Neuronal stem cell (in vitro differentiated cells): ENCODE measurements at regions not wholly inside any gene's neighbourhood (a gene's known extent, or its start where the extent isn't known, plus 50 kb on each side); places are given as distances from the start of the nearest gene placed in this dataset.
"Not testable (repeated sequence)": the region's sequence is repeated elsewhere in the genome, so short reads cannot be mapped to it uniquely, and the experiment has no call there.

Experiments used
- DNase-seq: peaks from one replicate; pipeline ENCODE4 v3.0.0-alpha.2; 2013; ENCODE audit warnings: low spot score
- H2AFZ ChIP-seq: one replicate; pipeline ENCODE4 v1.6.1; 2013; ENCODE audit warnings: mild to moderate bottlenecking, low read length, inconsistent platforms
- H2AK5ac ChIP-seq: 2 replicates; pipeline ENCODE4 v1.6.1; 2013; ENCODE audit warnings: low read depth, mild to moderate bottlenecking, inconsistent platforms, low read length, moderate library complexity, mixed read lengths
- H2BK120ac ChIP-seq: 2 replicates; pipeline ENCODE4 v1.6.1; 2013; ENCODE audit warnings: low read depth, mild to moderate bottlenecking, inconsistent platforms, low read length, moderate library complexity, mixed read lengths
- H2BK12ac ChIP-seq: one replicate; pipeline ENCODE4 v1.6.1; 2013; ENCODE audit warnings: low read length, inconsistent platforms
- H2BK15ac ChIP-seq: 2 replicates; pipeline ENCODE4 v1.6.1; 2013; ENCODE audit warnings: mild to moderate bottlenecking, low read length, inconsistent platforms, mixed read lengths
- H2BK5ac ChIP-seq: one replicate; pipeline ENCODE4 v1.6.1; 2013; ENCODE audit warnings: inconsistent platforms, mild to moderate bottlenecking, low read length, moderate library complexity
- H3K14ac ChIP-seq: one replicate; pipeline ENCODE4 v1.6.1; 2013; ENCODE audit warnings: low read length, inconsistent platforms
- H3K18ac ChIP-seq: 2 replicates; pipeline ENCODE4 v1.6.1; 2013; ENCODE audit warnings: low read length, inconsistent platforms
- H3K23ac ChIP-seq: 2 replicates; pipeline ENCODE4 v1.6.1; 2013; ENCODE audit warnings: low read depth, mild to moderate bottlenecking, mixed read lengths, low read length, inconsistent platforms; ENCODE audit not compliant: poor library complexity
- H3K27ac ChIP-seq: replicated peaks from 3 replicates; pipeline ENCODE4 v1.5.1; 2013; ENCODE audit warnings: low read length, inconsistent platforms
- H3K27me3 ChIP-seq, 3 experiments: 2 replicates each; pipeline ENCODE4 v1.6.1; 2013; ENCODE audit warnings: low read length in 3 of 3, mild to moderate bottlenecking in 2 of 3, inconsistent platforms in 1 of 3, low read depth in 1 of 3, mixed read lengths in 1 of 3, moderate library complexity in 1 of 3; ENCODE audit not compliant: control insufficient read depth in 3 of 3, insufficient read depth in 3 of 3
- H3K36me3 ChIP-seq, 2 donors: replicated peaks in 1 of 2; 2 replicates each; pipeline ENCODE4 v1.6.1; 2013; ENCODE audit warnings: low read length in 2 of 2; ENCODE audit not compliant: control insufficient read depth in 2 of 2, insufficient read depth in 2 of 2
- H3K4ac ChIP-seq: 2 replicates; pipeline ENCODE4 v1.6.1; 2013; ENCODE audit warnings: inconsistent platforms, mild to moderate bottlenecking, low read length, moderate library complexity
- H3K4me1 ChIP-seq, 2 donors: 1 replicate in 1 of 2; 2 replicates in 1 of 2; pipeline ENCODE4 v1.6.1; 2013; ENCODE audit warnings: low read length in 2 of 2, low read depth in 1 of 2; ENCODE audit not compliant: control insufficient read depth in 2 of 2, insufficient read depth in 1 of 2
- H3K4me2 ChIP-seq: one replicate; pipeline ENCODE4 v1.6.1; 2013; ENCODE audit warnings: mild to moderate bottlenecking, low read length, inconsistent platforms; ENCODE audit not compliant: insufficient read depth, poor library complexity, severe bottlenecking
- H3K4me3 ChIP-seq, 2 donors: 2 replicates each; pipeline ENCODE4 v1.5.1; 2013; ENCODE audit warnings: low read length in 2 of 2, mild to moderate bottlenecking in 2 of 2, inconsistent platforms in 1 of 2, moderate library complexity in 1 of 2
- H3K79me1 ChIP-seq: one replicate; pipeline ENCODE4 v1.6.1; 2013; ENCODE audit warnings: low read depth, mild to moderate bottlenecking, inconsistent platforms, low read length, moderate library complexity
- H3K9ac ChIP-seq: one replicate; pipeline ENCODE4 v1.6.1; 2013; ENCODE audit warnings: mild to moderate bottlenecking, low read depth, low read length, inconsistent platforms; ENCODE audit not compliant: poor library complexity
- H3K9me3 ChIP-seq, 2 donors: replicated peaks in 1 of 2; 2 replicates each; pipeline versions ENCODE3 to v1.6.1; 2013; ENCODE audit warnings: low read length in 2 of 2, mild to moderate bottlenecking in 2 of 2, inconsistent platforms in 1 of 2, low read depth in 1 of 2, mixed read lengths in 1 of 2, moderate library complexity in 1 of 2; ENCODE audit not compliant: control insufficient read depth in 2 of 2, insufficient read depth in 1 of 2
- H4K8ac ChIP-seq: one replicate; pipeline ENCODE4 v1.6.1; 2013; ENCODE audit warnings: low read depth, mild to moderate bottlenecking, inconsistent platforms, low read length, moderate library complexity
- H4K91ac ChIP-seq: one replicate; pipeline ENCODE4 v1.6.1; 2013; ENCODE audit warnings: low read length, low read depth, mild to moderate bottlenecking, inconsistent platforms; ENCODE audit not compliant: poor library complexity
- WGBS, 2 donors: extraction: QIAGEN DNeasy Blood & Tissue Kit; methylation state at CpG; one replicate each; pipeline ENCODE4 v1.1.7; 2013; ENCODE audit warnings: missing lambda C conversion rate in 2 of 2, mixed read lengths in 1 of 2; ENCODE audit not compliant: insufficient read length in 2 of 2, insufficient replicate concordance in 1 of 2; ENCODE audit errors: extremely low coverage in 2 of 2; 5-methylcytosine and 5-hydroxymethylcytosine counted together

- Histone ChIP-seq H3K36me3 (no peaks in the 10 kb centered on the region), H2BK15ac (no peak overlapping the region), H3K4me2 (no peak overlapping the region), H3K4ac (no peak overlapping the region), H3K4me1 (no peaks in the 10 kb centered on the region), H3K18ac (no peak overlapping the region), H3K14ac (no peak overlapping the region), H3K9ac (no peak overlapping the region), H2BK5ac (no peak overlapping the region), H3K9me3 (peaks cover 0 to 2% of the 10 kb centered on the region in 2 donors), H3K4me3 (no peak overlapping the region), H3K79me1 (no peaks in the 10 kb centered on the region), H3K27me3 (peaks cover 0 to 8% (median 0%) of the 10 kb centered on the region in 3 experiments), H2AK5ac (no peak overlapping the region), H2BK12ac (no peak overlapping the region), H3K27ac (no peak overlapping the region), H2AFZ (no peak overlapping the region), H4K91ac (no peak overlapping the region), H2BK120ac (no peak overlapping the region), H3K23ac (no peak overlapping the region), H4K8ac (no peak overlapping the region)
- DNase-seq: no peak
- no CpG with 5 or more reads among the region's 6 CpGs for WGBS, 2 donors
These were observed 63.3 kb upstream of the RTL6 start for GRCh38 chr22:44561139-44561840.

GRCh38 chr22:44558671-44559070, 60.6 kb upstream of the RTL6 start:
- H3K23ac ChIP-seq, H3K4me3 ChIP-seq, H2BK5ac ChIP-seq, H3K4ac ChIP-seq, H3K18ac ChIP-seq, H2BK12ac ChIP-seq, H3K79me1 ChIP-seq, H3K9me3 ChIP-seq, H2BK120ac ChIP-seq, H2AFZ ChIP-seq, H3K9ac ChIP-seq, H2BK15ac ChIP-seq, H3K4me1 ChIP-seq, H3K27ac ChIP-seq, H4K91ac ChIP-seq, H3K27me3 ChIP-seq, H3K36me3 ChIP-seq, H3K4me2 ChIP-seq, H2AK5ac ChIP-seq, H3K14ac ChIP-seq, DNase-seq, H4K8ac ChIP-seq: not testable (repeated sequence)
- WGBS, 2 donors: no CpG with 5 or more reads among the region's 7 CpGs

DNA sequence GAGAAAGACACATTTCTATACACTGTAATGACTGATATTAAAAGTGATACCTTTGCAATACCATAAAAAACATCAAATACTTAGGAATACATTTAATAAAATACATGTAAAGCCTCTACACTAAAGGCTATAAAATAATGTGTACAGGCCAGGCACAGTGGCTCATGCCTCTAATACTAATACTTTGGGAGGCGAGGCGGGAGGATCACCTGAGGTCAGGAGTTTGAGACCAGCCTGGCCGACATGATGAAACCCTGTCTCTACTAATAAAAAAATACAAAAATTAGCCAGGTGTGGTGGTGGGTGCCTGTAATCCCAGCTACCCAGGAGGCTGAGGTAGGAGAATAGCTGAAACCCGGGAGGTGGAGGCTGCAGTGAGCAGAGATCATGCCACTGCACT, 59.8 kb upstream of the RTL6 start:
- not testable (repeated sequence) for H2AK5ac ChIP-seq, H3K18ac ChIP-seq, H2BK5ac ChIP-seq, H4K91ac ChIP-seq, H3K27me3 ChIP-seq, H3K4me3 ChIP-seq, DNase-seq, H2BK15ac ChIP-seq, H3K79me1 ChIP-seq, H4K8ac ChIP-seq, H3K36me3 ChIP-seq, H3K14ac ChIP-seq, H2BK12ac ChIP-seq, H3K4me1 ChIP-seq, H3K9me3 ChIP-seq, H3K23ac ChIP-seq, H2BK120ac ChIP-seq, H3K27ac ChIP-seq, H3K4ac ChIP-seq, H3K9ac ChIP-seq, H3K4me2 ChIP-seq, H2AFZ ChIP-seq
- no CpG with 5 or more reads among the region's 4 CpGs for WGBS, 2 donors

DNA sequence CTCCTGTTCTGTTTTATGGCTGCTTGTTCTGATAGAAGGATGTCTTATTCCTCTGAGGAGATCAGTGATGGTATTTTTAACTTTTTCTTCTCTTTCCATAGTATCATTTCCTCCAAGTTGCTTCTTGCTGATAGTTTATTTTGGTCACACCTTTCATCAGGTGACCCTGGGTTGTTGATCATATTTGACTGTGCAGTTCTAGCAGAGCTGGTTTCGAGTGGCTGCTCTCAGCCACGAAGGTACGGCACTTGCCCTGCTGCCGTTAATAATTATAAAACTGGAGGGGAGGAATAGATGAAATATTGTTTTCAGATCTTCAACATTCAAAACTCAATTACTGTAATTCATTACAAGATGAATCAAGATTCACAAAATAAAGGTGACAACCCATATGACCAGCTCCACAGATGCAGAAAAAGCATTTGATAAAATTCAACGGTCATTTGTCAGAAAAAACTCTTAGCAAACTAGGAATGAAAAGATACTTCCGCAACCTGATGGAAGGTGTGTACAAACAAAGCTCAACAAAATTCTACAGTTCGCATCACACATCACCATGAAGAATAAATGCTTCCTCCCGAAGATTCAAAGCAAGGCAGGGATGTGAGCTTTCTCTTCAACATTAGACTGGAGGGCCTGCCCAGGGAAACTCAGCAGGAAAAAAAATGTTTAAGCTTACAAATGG, 59.2 kb upstream of the RTL6 start:
- no peaks in the 10 kb centered on the region for H3K79me1 ChIP-seq
- no peak overlapping the region for H3K18ac ChIP-seq
- no peak overlapping the region for H3K23ac ChIP-seq
- no peak overlapping the region for H3K4ac ChIP-seq
- no peak overlapping the region for H3K27ac ChIP-seq
- no peak overlapping the region for H4K91ac ChIP-seq
- no peak overlapping the region for H3K4me3 ChIP-seq
- H4K8ac ChIP-seq: no peak overlapping the region
- no peak overlapping the region for H2AK5ac ChIP-seq
- H3K9me3 ChIP-seq: no peaks in the 10 kb centered on the region
- H2BK5ac ChIP-seq: no peak overlapping the region
- no peaks in the 10 kb centered on the region for H3K4me1 ChIP-seq
- H3K27me3 ChIP-seq: peaks cover 0 to 8% (median 0%) of the 10 kb centered on the region in 3 experiments
- no CpG with 5 or more reads among the region's 8 CpGs for WGBS, 2 donors
- no peak overlapping the region for H2BK120ac ChIP-seq
- no peak for DNase-seq
- no peak overlapping the region for H2BK12ac ChIP-seq
- no peak overlapping the region for H2BK15ac ChIP-seq
- H3K36me3 ChIP-seq: no peaks in the 10 kb centered on the region
- H3K9ac ChIP-seq: no peak overlapping the region
- no peak overlapping the region for H3K4me2 ChIP-seq
- H2AFZ ChIP-seq: no peak overlapping the region
- H3K14ac ChIP-seq: no peak overlapping the region
